Neural progenitor cell (in vitro differentiated cells): ENCODE measurements at regions not wholly inside any gene's neighbourhood (a gene's known extent, or its start where the extent isn't known, plus 50 kb on each side); places are given as distances from the start of the nearest gene placed in this dataset.
"Not testable (repeated sequence)": the region's sequence is repeated elsewhere in the genome, so short reads cannot be mapped to it uniquely, and the experiment has no call there.

Source experiments
- DNase-seq: peaks from one replicate; pipeline ENCODE4 v3.0.0-alpha.2; 2016; ENCODE audit warnings: low spot score
- H2AFZ ChIP-seq: fragments of 200-600 bp; sonication (generic); replicated peaks from 2 replicates; pipeline ENCODE4 v1.6.1; 2016; ENCODE audit warnings: antibody characterized with exemption
- H3F3A ChIP-seq: fragments of 200-600 bp; sonication (generic); 2 replicates; pipeline ENCODE4 v1.6.1; 2016; ENCODE audit warnings: antibody characterized with exemption, low read depth
- H3K27ac ChIP-seq: fragments of 200-600 bp; sonication (generic); 2 replicates; pipeline ENCODE4 v1.5.1; 2016; ENCODE audit warnings: mild to moderate bottlenecking
- H3K27me3 ChIP-seq: fragments of 200-600 bp; sonication (generic); 2 replicates; pipeline ENCODE4 v1.6.1; 2016; ENCODE audit warnings: mild to moderate bottlenecking, moderate library complexity
- H3K36me3 ChIP-seq: fragments of 200-600 bp; sonication (generic); 2 replicates; pipeline ENCODE4 v1.5.1; 2016
- H3K4me1 ChIP-seq: fragments of 200-600 bp; sonication (generic); 2 replicates; pipeline ENCODE4 v1.6.1; 2016; ENCODE audit warnings: mixed run types
- H3K4me2 ChIP-seq: fragments of 200-600 bp; sonication (generic); 2 replicates; pipeline ENCODE4 v1.6.1; 2016
- H3K4me3 ChIP-seq: fragments of 200-600 bp; sonication (generic); 2 replicates; pipeline ENCODE4 v1.5.1; 2016
- H3K79me2 ChIP-seq: fragments of 200-600 bp; sonication (generic); 2 replicates; pipeline ENCODE4 v1.6.1; 2016; ENCODE audit warnings: low read depth
- H3K9ac ChIP-seq: fragments of 200-600 bp; sonication (generic); 2 replicates; pipeline ENCODE4 v1.6.1; 2016
- H3K9me3 ChIP-seq: fragments of 200-600 bp; sonication (generic); 2 replicates; pipeline ENCODE4 v1.5.1; 2016; ENCODE audit warnings: low read depth
- H4K20me1 ChIP-seq: fragments of 200-600 bp; sonication (generic); 2 replicates; pipeline ENCODE4 v1.6.1; 2016; ENCODE audit warnings: low read depth
- H3K27ac Mint-ChIP-seq: 3 replicates; pipeline ENCODE4 v1.8.0; 2021; ENCODE audit warnings: mixed read lengths
- H3K27me3 Mint-ChIP-seq: 2 replicates; pipeline ENCODE4 v1.8.0; 2022; ENCODE audit warnings: low read depth, mild to moderate bottlenecking, inconsistent platforms, moderate library complexity, mixed read lengths; ENCODE audit not compliant: insufficient read depth
- H3K36me3 Mint-ChIP-seq: 3 replicates; pipeline ENCODE4 v1.8.0; 2021; ENCODE audit warnings: mixed read lengths
- H3K4me1 Mint-ChIP-seq: 3 replicates; pipeline ENCODE4 v1.8.0; 2021; ENCODE audit warnings: mixed read lengths
- H3K4me3 Mint-ChIP-seq: 3 replicates; pipeline ENCODE4 v1.8.0; 2021; ENCODE audit warnings: mild to moderate bottlenecking, moderate library complexity, mixed read lengths
- H3K9me3 Mint-ChIP-seq: 3 replicates; pipeline ENCODE4 v1.8.0; 2020; ENCODE audit warnings: mixed read lengths
- CTCF ChIP-seq: fragments of 200-600 bp; sonication (generic); IDR thresholded peaks from 2 replicates; pipeline ENCODE4 v1.5.1; 2017; ENCODE audit warnings: antibody characterized with exemption, mild to moderate bottlenecking
- EZH2 ChIP-seq: fragments of 200-600 bp; sonication (generic); IDR thresholded peaks from 2 replicates; pipeline ENCODE4 v1.6.1; 2017; ENCODE audit warnings: antibody characterized with exemption, mild to moderate bottlenecking, moderate library complexity
- EZH2phosphoT487 ChIP-seq: fragments of 200-600 bp; sonication (generic); IDR thresholded peaks from 2 replicates; pipeline ENCODE4 v1.6.1; 2017; ENCODE audit warnings: antibody characterized with exemption

GRCh38 chr5:88646866-88647265, 236.1 kb downstream of the MEF2C start:
- Mint-ChIP-seq H3K4me1 (no peaks in the 10 kb centered on the region), H3K4me3 (no peak overlapping the region), H3K36me3 (no peaks in the 10 kb centered on the region), H3K27ac (no peak overlapping the region), H3K9me3 (no peaks in the 10 kb centered on the region), H3K27me3 (no peaks in the 10 kb centered on the region)
- no peak for DNase-seq
- Histone ChIP-seq H3F3A (no peaks in the 10 kb centered on the region), H3K27ac (no peak overlapping the region), H3K9ac (no peak overlapping the region), H3K4me1 (no peaks in the 10 kb centered on the region), H3K4me3 (no peak overlapping the region), H3K9me3 (no peaks in the 10 kb centered on the region), H3K79me2 (no peaks in the 10 kb centered on the region), H3K4me2 (no peak overlapping the region), H3K27me3 (no peaks in the 10 kb centered on the region), H3K36me3 (no peaks in the 10 kb centered on the region), H4K20me1 (no peaks in the 10 kb centered on the region), H2AFZ (no peak overlapping the region)
- TF ChIP-seq CTCF: no peak

- H3K9ac ChIP-seq: no peak overlapping the region
- no peak overlapping the region for H2AFZ ChIP-seq
- H3K36me3 ChIP-seq: no peaks in the 10 kb centered on the region
- no peak for DNase-seq
- no peaks in the 10 kb centered on the region for H3K4me1 ChIP-seq
- H3K9me3 ChIP-seq: no peaks in the 10 kb centered on the region
- H3K4me1 Mint-ChIP-seq: no peaks in the 10 kb centered on the region
- no peak overlapping the region for H3K27ac Mint-ChIP-seq
- no peaks in the 10 kb centered on the region for H3K9me3 Mint-ChIP-seq
- no peaks in the 10 kb centered on the region for H3K36me3 Mint-ChIP-seq
- H3K27ac ChIP-seq: no peak overlapping the region
- H3K79me2 ChIP-seq: no peaks in the 10 kb centered on the region
- no peak overlapping the region for H3K4me3 Mint-ChIP-seq
- TF ChIP-seq EZH2phosphoT487: no peak
- TF ChIP-seq EZH2: no peak
- TF ChIP-seq CTCF: no peak
- no peak overlapping the region for H3K4me3 ChIP-seq
- H3K4me2 ChIP-seq: no peak overlapping the region
- no peaks in the 10 kb centered on the region for H3F3A ChIP-seq
- H4K20me1 ChIP-seq: no peaks in the 10 kb centered on the region
- no peaks in the 10 kb centered on the region for H3K27me3 Mint-ChIP-seq
- no peaks in the 10 kb centered on the region for H3K27me3 ChIP-seq
Observed at GRCh38 chr5:88644676-88645075, 238.3 kb downstream of the MEF2C start.

- Mint-ChIP-seq H3K4me1 (no peaks in the 10 kb centered on the region), H3K4me3 (no peak overlapping the region), H3K36me3 (no peaks in the 10 kb centered on the region), H3K27ac (no peak overlapping the region), H3K27me3 (no peaks in the 10 kb centered on the region), H3K9me3 (no peaks in the 10 kb centered on the region)
- Histone ChIP-seq H3K27me3 (no peaks in the 10 kb centered on the region), H3K27ac (no peak overlapping the region), H3K9ac (no peak overlapping the region), H3K36me3 (no peaks in the 10 kb centered on the region), H3K4me3 (no peak overlapping the region), H3K4me2 (no peak overlapping the region), H3K9me3 (no peaks in the 10 kb centered on the region), H3F3A (no peaks in the 10 kb centered on the region), H3K4me1 (no peaks in the 10 kb centered on the region), H2AFZ (no peak overlapping the region), H3K79me2 (no peaks in the 10 kb centered on the region), H4K20me1 (no peaks in the 10 kb centered on the region)
- no peak for DNase-seq
- TF ChIP-seq EZH2 (no peak), EZH2phosphoT487 (no peak), CTCF (no peak)
Observed at GRCh38 chr5:88643315-88643714, 239.7 kb downstream of the MEF2C start.

GRCh38 chr5:88634014-88634413, 249.0 kb downstream of the MEF2C start:
- no peak overlapping the region for H3K4me3 Mint-ChIP-seq
- no peak for TF ChIP-seq EZH2phosphoT487
- no peak for TF ChIP-seq CTCF
- TF ChIP-seq EZH2: no peak
- H4K20me1 ChIP-seq: no peaks in the 10 kb centered on the region
- H3K79me2 ChIP-seq: no peaks in the 10 kb centered on the region
- H3K9ac ChIP-seq: no peak overlapping the region
- no peak overlapping the region for H3K27ac ChIP-seq
- no peaks in the 10 kb centered on the region for H3K36me3 ChIP-seq
- DNase-seq: no peak
- H3K4me1 ChIP-seq: no peaks in the 10 kb centered on the region
- no peak overlapping the region for H3K4me2 ChIP-seq
- no peaks in the 10 kb centered on the region for H3K27me3 ChIP-seq
- no peak overlapping the region for H2AFZ ChIP-seq
- no peaks in the 10 kb centered on the region for H3K9me3 Mint-ChIP-seq
- H3K27ac Mint-ChIP-seq: no peak overlapping the region
- H3K4me3 ChIP-seq: no peak overlapping the region
- no peaks in the 10 kb centered on the region for H3K27me3 Mint-ChIP-seq
- no peaks in the 10 kb centered on the region for H3K9me3 ChIP-seq
- H3K4me1 Mint-ChIP-seq: no peaks in the 10 kb centered on the region
- H3F3A ChIP-seq: no peaks in the 10 kb centered on the region
- no peaks in the 10 kb centered on the region for H3K36me3 Mint-ChIP-seq

GRCh38 chr5:88622890-88623289, 260.1 kb downstream of the MEF2C start:
- H3K4me1 Mint-ChIP-seq, H3K9me3 ChIP-seq, H3K27me3 Mint-ChIP-seq, H3K9ac ChIP-seq, H3K4me1 ChIP-seq, H2AFZ ChIP-seq, H3K27me3 ChIP-seq, H3F3A ChIP-seq, H3K4me2 ChIP-seq, H3K4me3 ChIP-seq, H3K36me3 ChIP-seq, H3K27ac Mint-ChIP-seq, H3K36me3 Mint-ChIP-seq, H3K27ac ChIP-seq, H4K20me1 ChIP-seq, DNase-seq, H3K79me2 ChIP-seq, H3K4me3 Mint-ChIP-seq: not testable (repeated sequence)
- H3K9me3 Mint-ChIP-seq: peaks cover 22% of the 10 kb centered on the region
